HEK293 (cell line): ENCODE measurements at regions not wholly inside any gene's neighbourhood (a gene's known extent, or its start where the extent isn't known, plus 50 kb on each side); places are given as distances from the start of the nearest gene placed in this dataset.

Experiments used
- CTCF ChIA-PET: fragments of 350-600 bp; formaldehyde crosslinking; extraction: SDS; loops from one replicate; lab custom pipeline; 2021; ENCODE audit warnings: antibody characterized with exemption; lab: Yijun Ruan, JAX
- POLR2A ChIA-PET: fragments of 300-600 bp; formaldehyde crosslinking; extraction: SDS; loops from one replicate; lab custom pipeline; 2020; ENCODE audit warnings: antibody characterized with exemption, inconsistent platforms; lab: Yijun Ruan, JAX
- H3K27ac ChIP-seq: fragments of 200-500 bp; sonication (Bioruptor generic); 2 replicates; pipeline ENCODE4 v1.5.1; 2014; ENCODE audit warnings: low read depth, low read length, control low read depth, inconsistent platforms; ENCODE audit errors: extremely low read depth
- H3K36me3 ChIP-seq, 2 experiments: fragments of 200-500 bp in 1 of 2; sonication (Bioruptor generic) in 1 of 2; 1 replicate in 1 of 2; 2 replicates in 1 of 2; pipeline ENCODE4 v1.5.1; 2014 to 2017; ENCODE audit warnings: inconsistent platforms in 2 of 2, low read length in 2 of 2; ENCODE audit not compliant: control insufficient read depth in 2 of 2, insufficient read depth in 1 of 2
- H3K4me1 ChIP-seq: fragments of 200-500 bp; sonication (Bioruptor generic); 2 replicates; pipeline ENCODE4 v1.5.1; 2014; ENCODE audit warnings: mild to moderate bottlenecking, low read length, inconsistent platforms; ENCODE audit not compliant: control insufficient read depth, insufficient read depth
- H3K4me3 ChIP-seq: 2 replicates; pipeline ENCODE4 v1.5.1; 2011; ENCODE audit warnings: low read depth, mild to moderate bottlenecking, control low read depth, low read length, moderate library complexity
- H3K9me3 ChIP-seq: fragments of 200-500 bp; sonication (Bioruptor generic); 2 replicates; pipeline ENCODE4 v1.5.1; 2014; ENCODE audit warnings: low read depth, low read length, inconsistent platforms; ENCODE audit not compliant: control insufficient read depth, insufficient read depth
- ATF2 ChIP-seq: fragments of 450-650 bp; formaldehyde crosslinking; IDR thresholded peaks from 2 replicates; pipeline ENCODE4 v1.5.1; 2016; ENCODE audit warnings: missing biosample characterization, missing genetic modification characterization, low read depth
- BCL11B ChIP-seq: fragments of 450-650 bp; formaldehyde crosslinking; IDR thresholded peaks from 2 replicates; pipeline ENCODE4 v1.5.1; 2016; ENCODE audit warnings: low read depth, missing biosample characterization, missing genetic modification characterization
- GFI1B ChIP-seq: fragments of 450-650 bp; formaldehyde crosslinking; IDR thresholded peaks from 2 replicates; pipeline ENCODE4 v1.5.1; 2016; ENCODE audit warnings: missing biosample characterization, missing genetic modification characterization
- HOXD13 ChIP-seq: sonication (generic); formaldehyde crosslinking; IDR thresholded peaks from 2 replicates; pipeline ENCODE4 v1.8.0; 2022; ENCODE audit warnings: missing genetic modification reagents, borderline replicate concordance
- KLF16 ChIP-seq: fragments of 450-650 bp; formaldehyde crosslinking; IDR thresholded peaks from 2 replicates; pipeline ENCODE4 v1.5.1; 2017; ENCODE audit warnings: missing biosample characterization, missing genetic modification characterization
- KLF9 ChIP-seq: fragments of 450-650 bp; formaldehyde crosslinking; IDR thresholded peaks from 2 replicates; pipeline ENCODE4 v1.5.1; 2016; ENCODE audit warnings: missing biosample characterization, missing genetic modification characterization, low read depth
- SP7 ChIP-seq: fragments of 450-650 bp; formaldehyde crosslinking; IDR thresholded peaks from 2 replicates; pipeline ENCODE4 v1.5.1; 2016; ENCODE audit warnings: missing biosample characterization, missing genetic modification characterization
- ZBTB1 ChIP-seq: fragments of 450-650 bp; formaldehyde crosslinking; IDR thresholded peaks from 2 replicates; pipeline ENCODE4 v1.5.1; 2016; ENCODE audit warnings: missing biosample characterization, missing genetic modification characterization
- ZBTB11 ChIP-seq: fragments of 450-650 bp; formaldehyde crosslinking; conservative IDR thresholded peaks from 2 replicates; pipeline ENCODE4 v1.5.1; 2016; ENCODE audit warnings: low read depth, missing biosample characterization, missing genetic modification characterization
- ZBTB49 ChIP-seq: fragments of 450-650 bp; formaldehyde crosslinking; IDR thresholded peaks from 2 replicates; pipeline ENCODE4 v1.5.1; 2016; ENCODE audit warnings: missing biosample characterization, missing genetic modification characterization, low read depth
- ZBTB8A ChIP-seq: fragments of 450-650 bp; formaldehyde crosslinking; IDR thresholded peaks from 2 replicates; pipeline ENCODE4 v1.5.1; 2016; ENCODE audit warnings: missing biosample characterization, missing genetic modification characterization
- ZNF114 ChIP-seq: fragments of 450-650 bp; formaldehyde crosslinking; IDR thresholded peaks from 2 replicates; pipeline ENCODE4 v1.5.0; 2017; ENCODE audit warnings: missing biosample characterization, missing genetic modification characterization
- ZNF140 ChIP-seq: fragments of 450-650 bp; formaldehyde crosslinking; IDR thresholded peaks from 2 replicates; pipeline ENCODE4 v1.5.1; 2016; ENCODE audit warnings: missing biosample characterization, missing genetic modification characterization
- ZNF18 ChIP-seq: fragments of 450-650 bp; formaldehyde crosslinking; IDR thresholded peaks from 2 replicates; pipeline ENCODE4 v1.5.1; 2016; ENCODE audit warnings: missing biosample characterization, missing genetic modification characterization
- ZNF2 ChIP-seq: fragments of 450-650 bp; formaldehyde crosslinking; IDR thresholded peaks from 2 replicates; pipeline ENCODE4 v1.5.1; 2016; ENCODE audit warnings: missing biosample characterization, missing genetic modification characterization
- ZNF324 ChIP-seq: fragments of 450-650 bp; formaldehyde crosslinking; IDR thresholded peaks from 2 replicates; pipeline ENCODE4 v1.5.1; 2016; ENCODE audit warnings: missing biosample characterization, missing genetic modification characterization
- ZNF621 ChIP-seq: fragments of 450-650 bp; formaldehyde crosslinking; IDR thresholded peaks from 2 replicates; pipeline ENCODE4 v1.5.1; 2017; ENCODE audit warnings: missing biosample characterization, missing genetic modification characterization
- ZNF623 ChIP-seq: fragments of 450-650 bp; formaldehyde crosslinking; IDR thresholded peaks from 2 replicates; pipeline ENCODE4 v1.5.1; 2016; ENCODE audit warnings: missing biosample characterization, missing genetic modification characterization
- ZNF639 ChIP-seq: fragments of 450-650 bp; formaldehyde crosslinking; IDR thresholded peaks from 2 replicates; pipeline ENCODE4 v1.5.1; 2016; ENCODE audit warnings: missing biosample characterization, missing genetic modification characterization
- ZNF768 ChIP-seq: fragments of 450-650 bp; formaldehyde crosslinking; IDR thresholded peaks from 2 replicates; pipeline ENCODE4 v1.5.1; 2018; ENCODE audit warnings: missing biosample characterization, mild to moderate bottlenecking, missing genetic modification characterization
- ZNF837 ChIP-seq: fragments of 450-650 bp; formaldehyde crosslinking; IDR thresholded peaks from 2 replicates; pipeline ENCODE4 v1.5.1; 2016; ENCODE audit warnings: missing biosample characterization, missing genetic modification characterization
- ZSCAN23 ChIP-seq: fragments of 450-650 bp; formaldehyde crosslinking; IDR thresholded peaks from 2 replicates; pipeline ENCODE4 v1.5.1; 2016; ENCODE audit warnings: missing biosample characterization, missing genetic modification characterization

- no peak overlapping the region for H3K27ac ChIP-seq
- no peak overlapping the region for H3K4me3 ChIP-seq
- H3K36me3 ChIP-seq, result no peaks in the 10 kb centered on the region
- H3K4me1 ChIP-seq, result no peaks in the 10 kb centered on the region
- ChIA-PET CTCF (interaction anchor here (0.7 to 0.9 kb wide), 2 partner anchors 122 to 1139 kb away, joined by 3 read pairs; no protein-coding TSS in a partner anchor), POLR2A (no interaction called here)
- no peak for TF ChIP-seq KLF16 (tag by site-specific recombination)
- no peak for TF ChIP-seq ZNF837 (tag by site-specific recombination)
- no peak for TF ChIP-seq ZBTB1
- TF ChIP-seq ZNF621, result no peak
- no peak for TF ChIP-seq ATF2 (tag by site-specific recombination)
- TF ChIP-seq SP7 (tag by site-specific recombination), result no peak
- no peak for TF ChIP-seq ZSCAN23 (tag by site-specific recombination)
- TF ChIP-seq ZBTB11 (tag by site-specific recombination), result no peak
- TF ChIP-seq ZBTB8A (tag by site-specific recombination), result no peak
- no peak for TF ChIP-seq ZNF2 (tag by site-specific recombination)
- TF ChIP-seq ZNF768 (tag by site-specific recombination), result no peak
- TF ChIP-seq ZNF324 (tag by site-specific recombination), result no peak
- TF ChIP-seq ZNF114 (tag by site-specific recombination), result no peak
- no peak for TF ChIP-seq KLF9 (tag by site-specific recombination)
- TF ChIP-seq GFI1B, result no peak
- no peak for TF ChIP-seq ZNF639 (tag by site-specific recombination)
- no peaks in the 10 kb centered on the region for H3K9me3 ChIP-seq
These were observed 527.2 kb downstream of the MED13L start for GRCh38 chr12:115750340-115750739.

GRCh38 chr12:115749071-115749841 lies 528.2 kb downstream of the MED13L start:
- CTCF ChIA-PET, result interaction anchor here (0.9 to 1.3 kb wide), 3 partner anchors 123 to 1086 kb away, joined by 3 read pairs; no protein-coding TSS in a partner anchor
- no peak overlapping the region for H3K4me3 ChIP-seq
- POLR2A ChIA-PET, result interaction anchor here (0.6 kb wide), 1 partner anchor 120 kb away, joined by 3 read pairs; no protein-coding TSS in a partner anchor
- no peak for TF ChIP-seq ZNF140 (tag by site-specific recombination)
- no peak for TF ChIP-seq BCL11B (tag by site-specific recombination)
- no peak for TF ChIP-seq ZBTB49 (tag by site-specific recombination)
- TF ChIP-seq ZNF623 (tag by site-specific recombination), result no peak
- TF ChIP-seq HOXD13 (CRISPR knock-in tag), result no peak
- TF ChIP-seq ZNF18 (tag by site-specific recombination), result no peak
- H3K4me1 ChIP-seq, result no peaks in the 10 kb centered on the region
- no peaks in the 10 kb centered on the region for H3K36me3 ChIP-seq
- no peak overlapping the region for H3K27ac ChIP-seq
- H3K9me3 ChIP-seq, result no peaks in the 10 kb centered on the region
